H1 (cell line): ENCODE measurements at regions not wholly inside any gene's neighbourhood (a gene's known extent, or its start where the extent isn't known, plus 50 kb on each side); places are given as distances from the start of the nearest gene placed in this dataset.

Experiments
- CTBP2 ChIP-seq: IDR thresholded peaks from 2 replicates; pipeline ENCODE4 v1.7.0; 2011; ENCODE audit warnings: borderline replicate concordance, mild to moderate bottlenecking, moderate library complexity, mixed read lengths, low read length; ENCODE audit not compliant: insufficient read depth, insufficient read length

DNA sequence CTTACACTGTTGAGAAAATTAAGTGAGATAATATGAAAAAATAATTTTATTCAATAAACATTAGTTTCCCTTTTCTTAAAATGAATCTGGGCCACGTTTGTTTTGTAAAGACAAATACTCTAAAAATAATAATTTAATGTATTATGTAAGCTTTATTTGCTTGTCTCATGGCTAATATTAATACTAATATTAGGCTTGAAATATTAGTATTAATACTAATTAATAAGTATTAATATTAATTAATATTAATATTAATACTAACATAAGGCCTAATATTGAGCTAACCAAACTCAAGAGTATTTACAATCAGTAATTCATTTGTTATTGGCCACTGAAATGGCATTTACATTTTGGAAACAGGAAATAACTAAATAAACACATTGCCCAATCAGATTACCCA is 280.1 kb upstream of the ESRRG start (continued):
- no peak for TF ChIP-seq CTBP2
- TF ChIP-seq, all 59 proteins: peak for 0
